Right ventricle myocardium inferior (tissue), 1 donor: ENCODE measurements at regions not wholly inside any gene's neighbourhood (a gene's known extent, or its start where the extent isn't known, plus 50 kb on each side); places are given as distances from the start of the nearest gene placed in this dataset.
A peak's percentile ranks its signal among the peaks of the same experiment; 100 is the strongest.
"Not testable (repeated sequence)": the region's sequence is repeated elsewhere in the genome, so short reads cannot be mapped to it uniquely, and the experiment has no call there.

Experiments
- ATAC-seq: fragments of 200-7000 bp; cut with Tn5 transposase; one replicate; pipeline ENCODE4 v1.9.1; 2020; ENCODE audit warnings: mild to moderate bottlenecking, moderate library complexity
- DNase-seq: peaks from one replicate; pipeline ENCODE4 v3.0.0; 2021; ENCODE audit errors: missing footprints
- intact Hi-C: fragments of 100-400 bp; cut with DNase I; formaldehyde crosslinking; loops from one replicate; pipeline ENCODE4 v1.11.0; 2022
- donor health status: DM: no; HTN: yes; CAD: no; lungs with severe emphysema.

DNA sequence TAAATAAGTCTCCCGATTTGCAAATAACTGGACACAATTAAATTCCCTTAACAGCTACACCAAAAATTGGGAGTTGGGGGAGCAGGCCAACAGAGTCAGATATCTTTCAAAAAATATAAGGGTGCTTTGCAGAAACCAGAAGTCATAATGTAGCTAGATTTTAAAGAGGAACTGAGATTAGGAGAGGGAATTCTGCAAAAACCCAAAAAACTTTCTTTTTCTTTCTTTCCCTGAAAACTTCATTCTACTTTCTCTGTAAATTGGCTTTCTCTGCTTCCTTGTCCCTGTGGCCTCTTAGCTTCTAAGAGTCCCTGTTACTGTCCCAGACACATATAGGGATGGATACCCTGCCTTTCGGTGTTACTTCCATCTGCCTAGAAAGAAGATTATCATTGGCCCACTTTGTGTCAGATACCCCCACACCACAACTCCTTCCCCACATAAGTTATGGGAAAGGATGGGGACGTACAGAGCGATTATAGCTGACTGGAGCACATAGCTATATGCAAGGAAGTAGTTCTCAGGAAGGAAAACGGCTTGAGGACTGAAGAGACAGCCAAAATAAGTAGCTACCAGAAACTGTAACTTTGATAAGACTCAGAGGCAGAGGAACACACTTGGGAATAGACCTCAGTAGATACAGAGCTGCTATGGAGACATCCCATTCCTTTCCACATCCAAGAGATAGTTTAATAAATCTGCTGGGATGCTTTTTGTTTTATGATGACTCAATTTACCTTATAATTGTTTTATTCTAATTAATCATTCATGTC is 129.1 kb upstream of the TGFBR2 start:
- intact Hi-C loops, result no loop called here
- no peak for ATAC-seq
- DNase-seq, result no peak

DNA sequence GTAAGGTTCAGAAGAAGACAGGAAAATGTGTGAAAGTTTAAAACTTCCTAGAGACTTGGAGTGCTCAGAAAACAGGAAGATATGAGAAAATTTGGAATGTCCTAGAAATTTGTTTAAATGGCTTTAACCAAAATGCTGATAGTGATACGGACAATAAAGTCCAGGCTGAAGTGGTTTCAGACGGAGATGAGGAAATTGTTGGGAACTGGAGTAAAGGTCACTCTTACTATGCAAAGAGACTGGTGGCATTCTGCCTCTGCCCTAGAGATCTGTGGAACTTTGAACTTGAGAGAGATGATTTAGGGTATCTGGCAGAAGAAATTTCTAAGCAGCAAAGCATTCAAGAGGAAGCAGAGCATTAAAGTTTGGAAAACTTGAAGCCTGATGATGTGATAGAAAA is 126.7 kb upstream of the TGFBR2 start:
- intact Hi-C loops, DNase-seq: not testable (repeated sequence)
- peak; percentile 47 for ATAC-seq

DNA sequence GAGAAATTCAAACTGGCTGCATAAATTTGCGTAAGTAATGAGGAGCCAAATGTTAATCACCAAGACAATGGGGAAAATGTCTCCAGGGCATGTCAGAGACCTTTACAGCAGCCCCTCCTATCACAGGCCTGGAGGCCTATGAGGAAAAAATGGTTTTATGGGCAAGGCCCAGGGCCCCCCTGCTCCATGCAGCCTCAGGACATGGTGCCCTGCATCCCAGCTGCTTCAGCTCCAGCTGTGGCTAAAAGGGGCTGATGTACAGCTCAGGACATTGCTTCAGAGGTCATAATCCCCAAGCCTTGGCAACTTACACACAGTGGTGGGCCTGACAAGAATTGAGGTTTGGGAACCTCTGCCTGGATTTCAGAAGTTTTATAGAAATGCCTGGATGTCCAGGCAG is 126.2 kb upstream of the TGFBR2 start:
- intact Hi-C loops, DNase-seq: not testable (repeated sequence)
- peak; percentile 24 for ATAC-seq

DNA sequence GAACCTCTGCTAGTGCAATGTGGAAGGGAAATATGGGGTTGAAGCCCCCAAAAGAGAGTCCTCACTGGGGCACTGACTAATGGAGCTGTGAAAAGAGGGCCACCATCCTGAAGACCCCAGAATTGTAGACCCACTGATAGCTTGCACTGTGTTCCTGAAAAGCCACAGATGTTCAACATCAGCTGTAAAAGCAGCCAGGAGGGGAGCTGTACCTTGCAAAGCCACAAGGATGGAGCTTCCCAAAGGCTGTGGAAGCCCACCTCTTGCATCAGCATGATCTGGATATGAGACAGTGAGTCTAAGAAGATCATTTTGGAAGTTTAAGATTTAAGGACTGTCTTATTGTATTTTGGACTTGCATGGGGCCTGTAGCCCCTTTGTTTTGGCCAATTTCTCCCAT is 125.8 kb upstream of the TGFBR2 start:
- intact Hi-C loops, result no loop called here
- ATAC-seq (no peak), DNase-seq (no peak)

DNA sequence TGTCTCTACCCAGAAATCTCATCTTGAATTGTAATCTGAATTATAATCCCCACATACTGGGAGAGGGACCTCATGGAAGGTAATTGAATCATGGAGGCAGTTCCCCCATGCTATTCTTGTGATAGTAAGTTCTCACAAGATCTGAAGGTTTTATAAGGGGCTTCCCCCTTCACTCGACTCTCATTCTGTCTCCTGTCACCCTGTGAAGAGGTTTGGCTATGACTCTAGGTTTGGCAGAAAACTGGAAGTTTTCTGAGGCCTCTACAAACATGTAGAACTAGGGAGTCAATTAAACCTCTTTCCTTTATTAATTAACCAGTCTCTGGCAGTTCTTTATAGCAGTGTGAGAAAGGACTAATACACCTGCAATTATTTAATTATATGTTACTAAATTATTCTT is 125.2 kb upstream of the TGFBR2 start:
- intact Hi-C loops, result no loop called here
- DNase-seq (no peak), ATAC-seq (no peak)

DNA sequence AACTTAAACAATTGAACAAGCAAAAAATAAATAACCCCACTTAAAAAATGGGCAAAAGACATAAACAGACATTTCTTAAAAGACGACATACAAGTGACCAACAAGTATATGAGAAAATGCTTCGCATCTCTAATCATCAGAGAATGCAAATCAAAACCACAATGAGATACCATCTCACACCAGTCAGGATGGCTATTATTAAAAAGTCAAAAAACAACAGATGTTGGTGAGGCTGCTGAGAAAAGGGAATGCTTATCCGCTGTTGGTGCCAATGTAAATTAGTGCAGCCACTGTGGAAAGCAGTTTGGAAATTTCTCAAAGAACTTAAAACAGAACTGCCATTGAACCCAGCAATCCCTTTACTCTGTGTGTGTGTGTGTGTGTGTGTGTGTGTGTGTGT is 122.2 kb upstream of the TGFBR2 start:
- ATAC-seq, intact Hi-C loops: not testable (repeated sequence)

DNA sequence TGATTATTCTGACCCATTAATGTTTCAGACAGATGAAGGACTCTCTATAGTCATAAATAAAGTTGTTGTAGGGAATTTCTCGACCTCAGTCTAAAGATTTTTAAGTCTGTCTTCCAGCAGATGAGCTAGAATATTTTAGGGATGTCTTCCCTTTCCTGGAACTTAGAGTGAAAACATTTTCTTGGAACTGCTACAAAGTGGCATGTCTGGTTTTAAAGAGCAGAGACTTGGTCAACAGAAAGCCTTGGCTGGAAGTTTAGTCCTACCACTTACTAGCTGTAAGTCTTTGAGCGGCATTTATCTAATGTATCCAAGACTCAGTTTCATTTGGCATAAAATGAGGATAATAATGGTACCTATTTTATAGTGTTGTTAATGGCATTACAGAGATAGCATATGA is 120.0 kb upstream of the TGFBR2 start:
- no peak for DNase-seq
- intact Hi-C loops, result no loop called here
- ATAC-seq, result no peak

More for the DNA sequence above, 122.2 kb upstream of the TGFBR2 start:
- not testable (repeated sequence) for DNase-seq

DNA sequence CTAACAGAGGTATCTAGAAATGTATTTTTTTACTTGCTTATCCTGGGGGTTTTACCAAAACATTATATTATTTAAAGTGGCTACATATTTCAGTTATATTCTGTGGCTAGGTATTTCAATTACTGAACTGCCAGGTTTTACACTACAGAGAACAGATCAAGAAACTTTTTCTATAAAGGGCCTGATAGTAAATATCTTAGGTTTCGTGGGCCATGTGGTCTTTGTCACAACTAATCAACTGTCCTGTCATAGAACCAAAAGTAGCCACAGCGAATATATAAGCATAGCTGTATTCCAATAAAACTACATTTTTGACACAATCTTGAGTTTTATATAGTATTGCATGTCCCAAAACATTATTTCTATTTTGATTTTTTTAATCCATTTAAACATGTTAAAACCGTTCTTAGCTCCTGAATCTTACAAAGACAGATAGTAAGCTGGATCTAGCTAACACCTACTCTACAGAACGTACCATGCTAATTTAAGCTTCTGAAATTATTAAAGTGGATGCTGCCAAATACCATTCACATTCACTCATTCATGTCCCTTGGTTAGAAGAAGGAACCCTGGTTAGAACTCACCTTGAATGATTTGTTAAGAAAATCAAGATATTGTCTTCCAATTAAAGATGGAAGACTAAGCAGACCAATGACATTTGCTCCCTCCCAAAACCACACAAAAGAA is 118.2 kb upstream of the TGFBR2 start:
- peak; percentile 46 for ATAC-seq

DNA sequence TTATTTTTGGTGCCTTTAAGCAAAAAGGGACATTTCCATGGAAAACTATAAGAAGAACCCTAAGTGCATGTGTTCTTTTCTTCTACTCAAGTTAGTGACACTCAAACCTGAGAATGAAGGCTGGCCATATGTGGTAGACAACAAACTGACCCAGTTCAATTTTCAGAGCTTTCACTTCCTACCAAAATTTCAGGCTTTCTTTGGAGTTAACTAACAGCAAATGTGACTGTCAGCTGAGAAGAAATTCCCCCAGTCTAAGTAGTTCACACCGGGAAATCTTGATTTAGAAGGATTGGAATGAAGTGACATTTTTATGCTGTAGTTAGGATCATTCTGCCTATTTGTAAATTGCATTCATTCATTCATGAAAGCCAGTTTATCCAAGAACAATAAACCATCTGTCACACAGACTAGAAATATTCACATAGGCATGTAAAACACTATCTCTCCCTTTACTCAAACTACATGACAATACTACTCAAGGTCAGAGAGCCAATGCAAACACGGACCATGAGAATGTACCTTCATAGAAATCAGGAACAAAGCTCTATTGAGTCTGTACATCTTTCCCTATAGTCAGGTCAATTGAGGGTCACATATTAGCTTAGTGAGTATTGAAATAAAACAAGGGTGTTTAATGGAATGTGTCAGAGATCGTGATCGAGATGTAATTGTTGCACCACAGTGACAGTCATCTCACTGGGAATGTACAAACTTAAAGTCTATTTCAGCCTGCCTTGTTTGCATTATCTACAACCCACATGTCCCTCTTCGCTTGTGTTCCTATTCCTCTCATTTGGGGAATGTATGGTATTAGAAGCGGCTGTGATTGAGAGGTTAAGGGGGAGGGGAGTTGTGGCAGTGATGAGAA is 113.8 kb upstream of the TGFBR2 start:
- intact Hi-C loops, result no loop called here
- DNase-seq, result no peak
- no peak for ATAC-seq

More for the DNA sequence above, 118.2 kb upstream of the TGFBR2 start:
- DNase-seq, result no peak
- intact Hi-C loops, result no loop called here

DNA sequence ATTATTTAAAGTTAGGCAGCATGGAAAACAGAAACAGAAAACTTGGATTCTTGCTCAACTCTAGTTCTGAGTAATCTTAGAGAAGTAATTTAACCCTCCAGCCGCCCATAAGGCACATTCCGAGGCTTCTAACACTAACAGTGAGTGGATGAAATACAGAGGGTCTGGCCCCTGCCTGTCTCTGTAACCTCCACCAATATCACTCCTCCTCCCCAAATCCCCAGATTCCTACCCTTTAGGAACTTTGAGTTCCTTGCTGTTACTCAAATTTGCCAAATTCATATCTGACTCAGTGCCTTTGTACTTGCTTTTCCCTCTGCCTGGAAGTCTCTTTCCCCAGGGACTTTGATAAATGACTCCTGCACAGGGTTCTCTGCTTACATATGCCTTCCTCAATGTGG is 112.5 kb upstream of the TGFBR2 start:
- intact Hi-C loops, result no loop called here
- ATAC-seq, result peak; percentile 82
- DNase-seq, result no peak

DNA sequence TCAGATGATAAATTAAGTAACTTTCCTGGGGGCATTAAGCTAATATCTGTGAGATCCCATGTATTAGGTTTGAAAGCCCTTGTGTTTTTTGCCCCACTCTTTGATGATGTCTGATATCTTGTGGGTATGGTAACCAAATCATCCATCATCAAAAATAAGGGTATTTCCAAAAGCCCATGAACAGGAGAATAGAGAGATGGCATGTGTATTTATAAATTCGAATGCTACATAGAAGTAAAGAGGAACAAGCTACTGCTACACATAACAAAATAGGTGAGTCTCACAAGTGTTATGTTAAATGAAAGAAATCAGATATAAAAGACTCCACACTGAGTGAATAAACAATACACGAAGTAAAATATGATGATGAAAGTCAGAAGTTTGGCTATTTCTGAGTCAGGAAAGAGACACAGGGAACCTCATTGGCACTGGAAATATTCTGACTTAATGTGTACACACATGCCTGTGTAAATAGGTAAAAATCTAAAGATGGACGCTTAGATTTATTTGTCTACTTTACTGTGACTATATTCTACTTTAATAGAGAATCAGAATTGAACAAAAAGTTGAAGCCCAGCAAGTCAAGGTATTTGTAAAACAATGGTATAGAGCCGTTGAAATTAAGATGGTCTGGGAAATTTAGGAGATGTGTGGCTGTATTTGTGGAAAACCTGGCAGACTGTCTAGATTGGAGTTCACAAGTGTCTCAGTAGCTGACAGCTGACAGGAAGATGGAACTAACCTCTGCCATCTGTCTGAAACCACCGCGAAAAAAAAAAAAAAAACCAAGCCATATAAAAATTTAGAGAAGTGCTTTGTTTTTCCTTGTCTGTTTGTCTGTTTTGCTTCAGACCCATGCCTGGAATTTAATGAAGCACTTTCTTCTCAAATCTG is 111.0 kb upstream of the TGFBR2 start:
- ATAC-seq, result no peak
- intact Hi-C loops, result no loop called here
- no peak for DNase-seq

DNA sequence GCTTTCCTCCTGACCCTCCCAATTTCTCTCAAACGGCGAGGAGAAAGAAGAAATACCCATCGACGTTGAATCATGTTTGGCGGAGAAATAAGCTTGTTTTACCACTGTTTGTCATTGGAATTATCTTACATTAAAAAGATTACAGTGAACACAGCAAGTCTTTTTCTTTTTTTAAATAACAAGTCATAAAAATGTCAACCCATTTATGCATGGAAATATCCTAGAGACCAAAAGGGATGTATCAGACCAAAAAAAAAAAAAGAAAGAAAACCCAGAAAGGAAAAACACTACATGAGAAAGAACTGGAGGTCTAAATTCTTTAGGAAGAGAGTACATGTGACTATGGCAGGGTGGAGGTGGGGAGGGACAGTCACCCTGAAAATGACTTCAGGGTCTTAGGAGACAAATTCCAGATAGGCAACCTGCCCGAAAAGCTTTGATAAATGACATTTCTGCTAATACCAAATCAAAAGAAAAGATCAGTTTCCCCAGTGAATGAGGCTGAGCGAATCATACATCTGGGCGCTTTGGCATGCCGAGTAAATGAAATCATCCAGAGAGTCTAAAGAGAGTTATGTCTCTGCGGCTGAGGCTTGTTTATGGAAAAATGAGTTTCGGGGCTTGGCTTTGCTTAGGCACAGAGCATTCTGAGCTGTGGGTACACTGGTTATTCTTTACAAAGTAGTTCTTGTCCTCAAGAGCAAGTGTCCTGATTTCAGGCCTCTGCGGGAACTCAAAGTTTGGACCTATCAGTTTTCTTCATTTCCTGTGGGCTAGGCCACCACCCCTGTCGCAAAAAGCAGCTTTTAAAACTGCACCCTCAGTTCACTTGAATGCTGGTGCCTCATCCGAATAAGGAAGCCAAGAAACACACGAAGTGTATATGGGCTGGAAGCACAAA is 110.1 kb upstream of the TGFBR2 start:
- intact Hi-C loops, result no loop called here
- ATAC-seq (peak; percentile 72), DNase-seq (no peak)

DNA sequence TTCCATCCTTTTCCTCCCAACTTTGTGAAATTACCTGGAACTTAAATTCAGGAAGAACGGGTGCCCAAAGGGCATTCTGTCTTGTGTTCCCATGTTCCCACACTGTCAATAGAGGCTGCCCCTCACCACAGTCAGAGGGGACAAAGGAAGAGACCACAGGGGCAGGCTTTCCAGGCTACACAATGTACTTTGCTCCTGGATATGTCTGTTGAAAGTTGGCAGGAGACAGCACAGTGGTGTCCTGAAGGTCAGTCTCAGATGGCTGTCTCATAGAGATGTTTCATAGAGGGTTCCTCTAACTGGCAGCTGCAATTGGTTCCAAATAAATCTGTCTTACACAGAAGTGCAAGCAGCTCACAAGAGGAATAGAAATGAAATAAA is 107.8 kb upstream of the TGFBR2 start:
- intact Hi-C loops, result no loop called here
- ATAC-seq (peak; percentile 20), DNase-seq (no peak)

DNA sequence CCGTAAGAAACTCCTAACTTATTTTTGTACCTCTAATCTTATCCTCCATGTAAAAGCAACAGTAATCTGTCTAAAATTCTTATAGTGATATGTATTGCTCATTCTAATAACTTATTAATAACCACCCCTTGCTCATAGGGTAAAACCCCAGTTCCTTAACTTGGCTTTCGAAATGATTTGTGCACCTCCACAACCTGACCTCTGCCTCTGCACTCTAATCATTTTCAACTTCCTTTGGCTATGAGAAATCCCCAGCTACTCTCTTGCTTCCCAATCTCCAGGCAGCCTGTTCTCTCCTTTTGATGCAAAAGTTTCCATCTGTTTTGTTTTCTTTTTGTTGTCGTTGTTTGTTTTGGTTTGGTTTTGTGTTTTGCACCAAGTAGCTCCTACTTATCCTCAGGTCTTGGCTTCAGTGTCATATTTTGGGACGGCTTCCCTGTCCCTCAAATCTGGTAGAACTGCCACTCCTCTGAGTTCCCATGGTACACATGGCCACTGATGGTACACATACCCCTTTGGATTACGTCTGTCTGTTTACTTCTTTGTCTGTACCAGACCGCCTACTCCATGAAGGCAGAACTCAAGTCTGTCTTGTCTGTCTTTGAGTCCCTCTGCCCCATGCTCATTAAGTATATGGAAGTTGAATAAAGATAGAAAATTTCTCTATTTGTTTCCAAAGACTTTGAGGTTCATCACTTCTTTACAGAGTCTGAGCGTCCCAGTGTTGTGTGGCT is 105.6 kb upstream of the TGFBR2 start:
- intact Hi-C loops, result no loop called here
- DNase-seq, result no peak
- no peak for ATAC-seq

DNA sequence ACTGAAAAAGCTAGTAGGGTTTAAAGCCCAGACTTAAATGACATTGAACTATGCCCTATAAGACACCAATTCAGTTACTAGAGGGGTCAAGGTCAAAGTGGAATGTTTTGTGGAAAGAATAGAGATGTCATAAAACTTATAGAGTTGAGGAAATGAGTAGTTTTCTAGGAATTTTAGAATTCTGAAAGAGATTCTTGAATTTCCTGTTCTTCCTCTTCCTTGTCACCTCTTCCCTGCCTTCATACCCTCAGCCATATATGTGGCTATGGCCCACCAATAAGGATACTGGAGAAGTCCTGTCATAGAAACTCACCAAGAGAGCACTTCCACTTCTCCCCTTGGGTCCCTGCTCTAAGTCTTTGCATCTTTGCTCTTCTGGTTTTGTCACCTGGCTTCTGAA is 104.9 kb upstream of the TGFBR2 start:
- DNase-seq, result no peak
- intact Hi-C loops, result no loop called here
- no peak for ATAC-seq

DNA sequence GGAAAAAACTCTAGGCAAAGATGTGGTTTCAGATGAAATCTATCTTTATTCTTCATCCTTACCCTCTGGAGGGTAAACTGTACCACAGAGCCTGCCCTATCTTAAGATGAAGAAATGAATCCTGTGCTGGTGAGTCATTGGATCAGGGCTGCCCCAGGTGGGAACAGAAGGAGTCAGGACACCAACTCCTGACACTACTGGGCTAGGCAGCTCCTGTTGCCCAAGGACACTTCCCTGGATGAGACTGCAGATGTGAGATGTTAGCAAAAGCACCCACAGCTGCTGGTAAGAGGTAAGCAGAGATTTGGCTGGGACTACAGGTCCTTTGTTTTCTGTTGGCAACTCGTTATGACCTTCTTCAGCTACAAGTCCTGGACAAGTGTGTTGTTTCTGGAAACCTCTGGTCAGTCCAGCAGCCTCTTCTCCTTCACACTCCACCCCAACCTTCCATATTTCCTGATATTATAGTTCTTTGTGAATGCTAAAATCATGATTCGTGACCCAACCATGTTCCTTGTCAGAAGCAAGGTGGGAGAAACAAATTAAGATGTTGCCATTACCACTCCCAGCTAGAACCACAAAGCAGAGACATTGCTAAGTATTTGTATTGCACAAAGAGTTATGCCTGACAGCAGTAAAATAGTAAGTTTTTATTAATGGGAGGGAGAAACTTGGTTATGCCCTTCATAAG is 104.2 kb upstream of the TGFBR2 start:
- ATAC-seq, result no peak
- intact Hi-C loops, result no loop called here
- no peak for DNase-seq

DNA sequence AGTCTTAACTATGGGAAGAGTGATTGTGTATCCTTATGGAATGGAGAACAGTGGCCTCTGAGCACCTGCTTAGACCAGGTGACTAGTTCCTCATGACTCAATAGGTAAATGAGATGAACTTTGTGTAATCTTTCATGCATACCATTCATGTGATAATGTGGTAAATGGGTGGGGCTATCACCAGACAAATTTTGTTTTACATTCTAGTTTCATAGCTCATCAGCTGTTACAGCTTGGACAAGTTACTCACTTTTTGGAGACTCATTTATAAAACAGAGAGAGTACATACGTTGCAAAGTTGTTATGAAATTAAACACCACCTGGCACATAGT is 103.7 kb upstream of the TGFBR2 start:
- no peak for ATAC-seq
- intact Hi-C loops, result no loop called here
- no peak for DNase-seq
